Endodermal cell (in vitro differentiated cells): ENCODE measurements at regions not wholly inside any gene's neighbourhood (a gene's known extent, or its start where the extent isn't known, plus 50 kb on each side); places are given as distances from the start of the nearest gene placed in this dataset.

Experiments used
- DNase-seq: peaks from one replicate; pipeline ENCODE4 v3.0.0-alpha.2; 2017
- H3K27ac ChIP-seq: 2 replicates; pipeline ENCODE4 v1.5.1; 2013; ENCODE audit warnings: mild to moderate bottlenecking, low read depth, low read length, moderate library complexity
- H3K27me3 ChIP-seq: 2 replicates; pipeline ENCODE4 v1.6.1; 2013; ENCODE audit warnings: mild to moderate bottlenecking, low read length, moderate library complexity; ENCODE audit not compliant: insufficient read depth, control insufficient read depth, poor library complexity, severe bottlenecking
- H3K36me3 ChIP-seq: 2 replicates; pipeline ENCODE4 v1.7.0; 2013; ENCODE audit warnings: mild to moderate bottlenecking, low read length, moderate library complexity; ENCODE audit not compliant: control insufficient read depth, insufficient read depth
- H3K4me1 ChIP-seq: one replicate; pipeline ENCODE4 v1.7.0; 2013; ENCODE audit warnings: low read length; ENCODE audit not compliant: control insufficient read depth, insufficient read depth
- H3K4me3 ChIP-seq: 2 replicates; pipeline ENCODE4 v1.5.1; 2013; ENCODE audit warnings: mild to moderate bottlenecking, low read length, moderate library complexity
- H3K9ac ChIP-seq: 2 replicates; pipeline ENCODE4 v1.6.1; 2013; ENCODE audit warnings: mild to moderate bottlenecking, low read length, moderate library complexity; ENCODE audit not compliant: poor library complexity, severe bottlenecking; ENCODE audit errors: extremely low read depth
- H3K9me3 ChIP-seq: 2 replicates; pipeline ENCODE4 v1.6.1; 2013; ENCODE audit warnings: mild to moderate bottlenecking, low read length, moderate library complexity; ENCODE audit not compliant: control insufficient read depth
- H3K27ac Mint-ChIP-seq: 2 replicates; pipeline ENCODE4 v1.8.0; 2020; ENCODE audit warnings: mixed read lengths
- H3K27me3 Mint-ChIP-seq: 2 replicates; pipeline ENCODE4 v1.8.0; 2021; ENCODE audit warnings: mild to moderate bottlenecking, mixed read lengths; ENCODE audit not compliant: insufficient read depth
- H3K36me3 Mint-ChIP-seq: 2 replicates; pipeline ENCODE4 v1.8.0; 2020; ENCODE audit warnings: low read depth, mixed read lengths
- H3K4me1 Mint-ChIP-seq: 2 replicates; pipeline ENCODE4 v1.8.0; 2020; ENCODE audit warnings: mixed read lengths
- H3K4me3 Mint-ChIP-seq: 2 replicates; pipeline ENCODE4 v1.8.0; 2020; ENCODE audit warnings: mild to moderate bottlenecking, moderate library complexity, mixed read lengths
- H3K9me3 Mint-ChIP-seq: 2 replicates; pipeline ENCODE4 v1.8.0; 2020; ENCODE audit warnings: mild to moderate bottlenecking, mixed read lengths
- WGBS, 2 experiments: methylation state at CpG; one replicate each; pipeline versions ENCODE4 v1.1.5 to v1.1.7; 2013; ENCODE audit warnings: missing lambda C conversion rate in 2 of 2, mixed read lengths in 1 of 2; ENCODE audit not compliant: insufficient coverage in 1 of 2, insufficient read length in 1 of 2; 5-methylcytosine and 5-hydroxymethylcytosine counted together
- TF ChIP-seq, protein P1 (sequence below): fragments of 200-600 bp; sonication (generic); conservative IDR thresholded peaks from 2 replicates; pipeline ENCODE4 v1.5.0; 2021; ENCODE audit warnings: antibody characterized with exemption, mild to moderate bottlenecking

DNA sequence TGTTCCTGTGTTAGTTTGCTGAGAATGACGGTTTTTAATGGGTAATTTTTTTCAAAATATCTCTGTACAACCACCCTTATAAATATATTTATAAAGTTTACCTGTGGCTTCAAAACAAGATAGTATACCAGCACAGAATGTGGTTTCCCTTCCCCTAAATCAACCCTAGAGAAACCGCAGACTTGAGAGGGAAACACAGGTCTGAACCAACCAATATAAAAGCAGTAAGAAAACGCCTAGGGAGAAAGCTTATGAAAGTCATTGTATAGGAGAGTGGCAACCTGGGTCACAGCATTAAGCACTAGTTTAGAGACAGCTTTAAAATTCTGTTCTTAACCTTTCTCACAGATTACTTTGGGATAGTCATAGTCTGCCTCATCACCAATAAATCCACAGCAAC, 180.6 kb upstream of the LHX8 start:
- H3K36me3 ChIP-seq: no peaks in the 10 kb centered on the region
- no peak for DNase-seq
- Mint-ChIP-seq H3K36me3 (no peaks in the 10 kb centered on the region), H3K9me3 (no peaks in the 10 kb centered on the region), H3K27me3 (peaks cover 6% of the 10 kb centered on the region), H3K4me1 (peaks cover 6% of the 10 kb centered on the region), H3K4me3 (no peak overlapping the region), H3K27ac (no peak overlapping the region)
- H3K9ac ChIP-seq: no peak overlapping the region
- WGBS, 2 experiments: 77 to 100% methylated on average over 2 of the region's 3 CpGs
- no peaks in the 10 kb centered on the region for H3K9me3 ChIP-seq
- H3K27ac ChIP-seq: no peak overlapping the region
- peaks cover 5% of the 10 kb centered on the region for H3K27me3 ChIP-seq
- no peaks in the 10 kb centered on the region for H3K4me1 ChIP-seq
- TF ChIP-seq, protein P1, sequence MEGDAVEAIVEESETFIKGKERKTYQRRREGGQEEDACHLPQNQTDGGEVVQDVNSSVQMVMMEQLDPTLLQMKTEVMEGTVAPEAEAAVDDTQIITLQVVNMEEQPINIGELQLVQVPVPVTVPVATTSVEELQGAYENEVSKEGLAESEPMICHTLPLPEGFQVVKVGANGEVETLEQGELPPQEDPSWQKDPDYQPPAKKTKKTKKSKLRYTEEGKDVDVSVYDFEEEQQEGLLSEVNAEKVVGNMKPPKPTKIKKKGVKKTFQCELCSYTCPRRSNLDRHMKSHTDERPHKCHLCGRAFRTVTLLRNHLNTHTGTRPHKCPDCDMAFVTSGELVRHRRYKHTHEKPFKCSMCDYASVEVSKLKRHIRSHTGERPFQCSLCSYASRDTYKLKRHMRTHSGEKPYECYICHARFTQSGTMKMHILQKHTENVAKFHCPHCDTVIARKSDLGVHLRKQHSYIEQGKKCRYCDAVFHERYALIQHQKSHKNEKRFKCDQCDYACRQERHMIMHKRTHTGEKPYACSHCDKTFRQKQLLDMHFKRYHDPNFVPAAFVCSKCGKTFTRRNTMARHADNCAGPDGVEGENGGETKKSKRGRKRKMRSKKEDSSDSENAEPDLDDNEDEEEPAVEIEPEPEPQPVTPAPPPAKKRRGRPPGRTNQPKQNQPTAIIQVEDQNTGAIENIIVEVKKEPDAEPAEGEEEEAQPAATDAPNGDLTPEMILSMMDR: no peak
- H3K4me3 ChIP-seq: no peak overlapping the region

DNA sequence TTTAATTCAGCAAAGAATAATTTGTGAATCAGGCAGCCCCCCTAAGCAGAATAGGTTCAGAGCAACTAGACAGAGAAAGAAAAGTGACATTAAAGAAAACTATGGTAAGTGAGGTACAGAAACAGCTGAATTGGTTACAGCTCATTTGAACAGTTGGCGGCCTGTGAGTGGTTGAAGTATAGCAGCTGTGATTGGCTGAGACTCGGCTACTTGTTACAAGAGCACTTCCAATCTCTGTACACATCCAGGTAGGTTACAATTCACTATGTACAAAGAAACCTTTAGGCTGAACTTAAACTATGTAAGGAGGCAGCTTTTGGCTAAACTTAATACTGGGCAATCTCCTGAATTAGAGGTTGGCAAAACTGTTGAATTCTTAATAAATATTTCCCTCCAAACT, 171.1 kb upstream of the LHX8 start:
- Histone ChIP-seq H3K4me3 (no peak overlapping the region), H3K9me3 (no peaks in the 10 kb centered on the region), H3K27me3 (no peaks in the 10 kb centered on the region), H3K36me3 (no peaks in the 10 kb centered on the region), H3K9ac (no peak overlapping the region), H3K27ac (no peak overlapping the region), H3K4me1 (no peaks in the 10 kb centered on the region)
- Mint-ChIP-seq H3K4me3 (no peak overlapping the region), H3K4me1 (no peaks in the 10 kb centered on the region), H3K36me3 (no peaks in the 10 kb centered on the region), H3K27ac (no peak overlapping the region), H3K27me3 (no peaks in the 10 kb centered on the region), H3K9me3 (no peaks in the 10 kb centered on the region)
- TF ChIP-seq, protein P1: no peak
- no peak for DNase-seq
- WGBS, 2 experiments: 97 to 100% methylated on average over 1 to 2 of the region's 2 CpGs

DNA sequence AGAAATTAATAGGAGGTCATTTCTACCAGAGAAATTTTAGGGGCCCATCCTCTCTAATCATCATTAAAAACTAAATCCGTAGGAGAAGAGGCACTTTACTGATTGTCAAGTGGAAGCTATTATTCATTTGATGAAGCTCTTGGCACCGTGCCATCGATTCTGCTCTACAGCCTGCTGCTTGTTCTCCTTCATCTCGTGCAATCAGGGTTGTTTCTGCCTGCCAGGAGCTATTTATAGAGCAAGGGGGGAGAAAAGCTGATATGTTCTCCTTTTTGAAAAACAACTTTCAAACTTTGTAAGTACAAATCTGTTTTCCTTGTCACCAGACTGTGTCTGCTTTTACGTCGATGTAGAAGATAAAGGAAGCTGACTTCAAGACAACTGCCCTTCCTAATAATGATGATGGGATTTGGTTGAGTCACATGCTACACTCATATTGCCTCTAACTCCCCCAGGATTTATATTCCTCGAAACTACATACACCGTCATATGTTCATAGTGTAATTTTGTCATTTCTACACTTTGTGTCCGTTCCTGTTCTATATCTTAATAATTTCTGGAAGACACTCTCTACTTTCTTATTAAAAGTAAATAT, 169.6 kb upstream of the LHX8 start:
- Mint-ChIP-seq H3K9me3 (no peaks in the 10 kb centered on the region), H3K27ac (no peak overlapping the region), H3K4me1 (no peaks in the 10 kb centered on the region), H3K4me3 (no peak overlapping the region), H3K36me3 (no peaks in the 10 kb centered on the region), H3K27me3 (no peaks in the 10 kb centered on the region)
- H3K36me3 ChIP-seq: no peaks in the 10 kb centered on the region
- 90 to 91% methylated on average over 4 to 9 of the region's 9 CpGs for WGBS, 2 experiments
- TF ChIP-seq, protein P1: no peak
- H3K4me1 ChIP-seq: no peaks in the 10 kb centered on the region
- H3K27ac ChIP-seq: no peak overlapping the region
- H3K9ac ChIP-seq: no peak overlapping the region
- no peak for DNase-seq
- no peak overlapping the region for H3K4me3 ChIP-seq
- no peaks in the 10 kb centered on the region for H3K27me3 ChIP-seq
- no peaks in the 10 kb centered on the region for H3K9me3 ChIP-seq
